Fibroblast of pulmonary artery (primary cell): ENCODE measurements at regions not wholly inside any gene's neighbourhood (a gene's known extent, or its start where the extent isn't known, plus 50 kb on each side); places are given as distances from the start of the nearest gene placed in this dataset.

Experiments used
- DNase-seq: peaks from one replicate; pipeline ENCODE4 v3.0.0-alpha.2; 2010; ENCODE audit warnings: low read depth
- H3K4me3 ChIP-seq: replicated peaks from 2 replicates; pipeline ENCODE4 v1.5.1; 2011; ENCODE audit warnings: low read depth, mild to moderate bottlenecking, control low read depth, low read length, moderate library complexity
- CTCF ChIP-seq: IDR thresholded peaks from 2 replicates; pipeline ENCODE4 v1.5.1; 2011; ENCODE audit warnings: mild to moderate bottlenecking, control low read depth, low read length, inconsistent platforms; ENCODE audit errors: missing control alignments

- no peak for DNase-seq
- TF ChIP-seq CTCF: no peak
Measured at GRCh38 chr18:28372186-28372585, 195.3 kb upstream of the CDH2 start.

GRCh38 chr18:28366676-28367075 lies 189.7 kb upstream of the CDH2 start:
- no peak for DNase-seq
- no peak overlapping the region for H3K4me3 ChIP-seq
- TF ChIP-seq CTCF: no peak

More at GRCh38 chr18:28372186-28372585, 195.3 kb upstream of the CDH2 start:
- H3K4me3 ChIP-seq: no peak overlapping the region

- H3K4me3 ChIP-seq: no peak overlapping the region
- DNase-seq: peak; percentile 71
- no peak for TF ChIP-seq CTCF
Measured at GRCh38 chr18:28365411-28365831, 188.5 kb upstream of the CDH2 start.

GRCh38 chr18:28363124-28363523 lies 186.2 kb upstream of the CDH2 start:
- DNase-seq: no peak
- no peak overlapping the region for H3K4me3 ChIP-seq
- TF ChIP-seq CTCF: no peak

GRCh38 chr18:28359176-28359575 lies 182.2 kb upstream of the CDH2 start:
- no peak for DNase-seq
- no peak overlapping the region for H3K4me3 ChIP-seq
- no peak for TF ChIP-seq CTCF

GRCh38 chr18:28357766-28358401 lies 181.0 kb upstream of the CDH2 start:
- peak; percentile 16 for TF ChIP-seq CTCF
- no peak overlapping the region for H3K4me3 ChIP-seq
- no peak for DNase-seq

GRCh38 chr18:28350821-28351220 lies 173.9 kb upstream of the CDH2 start:
- no peak for DNase-seq
- H3K4me3 ChIP-seq: no peak overlapping the region
- no peak for TF ChIP-seq CTCF
